Esophagus mucosa (tissue), 1 donor: ENCODE measurements at regions not wholly inside any gene's neighbourhood (a gene's known extent, or its start where the extent isn't known, plus 50 kb on each side); places are given as distances from the start of the nearest gene placed in this dataset.
"Not testable (repeated sequence)": the region's sequence is repeated elsewhere in the genome, so short reads cannot be mapped to it uniquely, and the experiment has no call there.

Source experiments
- ATAC-seq: fragments of 200-7000 bp; cut with Tn5 transposase; one replicate; pipeline ENCODE4 v1.9.1; 2020
- donor health status: DM: yes; HTN: yes; CAD: no.

GRCh38 chr3:176867681-176868663 lies 329.3 kb downstream of the TBL1XR1 start:
- ATAC-seq = peak; percentile 98

GRCh38 chr3:176861137-176861536 lies 336.1 kb downstream of the TBL1XR1 start:
- no peak for ATAC-seq

GRCh38 chr3:176856721-176857120 lies 340.6 kb downstream of the TBL1XR1 start:
- no peak for ATAC-seq

GRCh38 chr3:176855901-176856486 lies 341.3 kb downstream of the TBL1XR1 start:
- no peak for ATAC-seq

GRCh38 chr3:176855213-176855612 lies 342.1 kb downstream of the TBL1XR1 start:
- ATAC-seq = no peak

GRCh38 chr3:176850498-176850897 lies 346.8 kb downstream of the TBL1XR1 start:
- no peak for ATAC-seq

GRCh38 chr3:176848431-176849214 lies 348.7 kb downstream of the TBL1XR1 start:
- ATAC-seq = peak; percentile 95

- ATAC-seq = no peak
These were observed 354.4 kb downstream of the TBL1XR1 start for GRCh38 chr3:176842914-176843313.

GRCh38 chr3:176840641-176841286 lies 356.5 kb downstream of the TBL1XR1 start:
- no peak for ATAC-seq

- ATAC-seq = no peak
These were observed 357.4 kb downstream of the TBL1XR1 start for GRCh38 chr3:176839901-176840300.

- ATAC-seq = no peak
These were observed 357.8 kb downstream of the TBL1XR1 start for GRCh38 chr3:176839466-176839865.

- ATAC-seq = not testable (repeated sequence)
These were observed 370.0 kb downstream of the TBL1XR1 start for GRCh38 chr3:176827244-176827643.

- ATAC-seq = no peak
These were observed 372.5 kb downstream of the TBL1XR1 start for GRCh38 chr3:176824811-176825210.

- ATAC-seq = no peak
These were observed 376.5 kb downstream of the TBL1XR1 start for GRCh38 chr3:176820764-176821163.

GRCh38 chr3:176816937-176817336 lies 380.3 kb downstream of the TBL1XR1 start:
- ATAC-seq = no peak

- no peak for ATAC-seq
These were observed 383.0 kb downstream of the TBL1XR1 start for GRCh38 chr3:176814285-176814684.

GRCh38 chr3:176807938-176808337 lies 389.3 kb downstream of the TBL1XR1 start:
- no peak for ATAC-seq

GRCh38 chr3:176799675-176800074 lies 397.6 kb downstream of the TBL1XR1 start:
- peak; percentile 90 for ATAC-seq

GRCh38 chr3:176798680-176799079 lies 398.6 kb downstream of the TBL1XR1 start:
- no peak for ATAC-seq

- ATAC-seq = no peak
These were observed 400.9 kb downstream of the TBL1XR1 start for GRCh38 chr3:176796371-176796770.

GRCh38 chr3:176795891-176796290 lies 401.4 kb downstream of the TBL1XR1 start:
- ATAC-seq = no peak

- no peak for ATAC-seq
These were observed 402.9 kb downstream of the TBL1XR1 start for GRCh38 chr3:176794406-176794805.

- ATAC-seq = no peak
These were observed 407.3 kb downstream of the TBL1XR1 start for GRCh38 chr3:176789947-176790346.
